ENCODE measurements at regions not wholly inside any gene's neighbourhood (a gene's known extent, or its start where the extent isn't known, plus 50 kb on each side); places are given as distances from the start of the nearest gene placed in this dataset.
A peak's percentile ranks its signal among the peaks of the same experiment; 100 is the strongest.

DNA sequence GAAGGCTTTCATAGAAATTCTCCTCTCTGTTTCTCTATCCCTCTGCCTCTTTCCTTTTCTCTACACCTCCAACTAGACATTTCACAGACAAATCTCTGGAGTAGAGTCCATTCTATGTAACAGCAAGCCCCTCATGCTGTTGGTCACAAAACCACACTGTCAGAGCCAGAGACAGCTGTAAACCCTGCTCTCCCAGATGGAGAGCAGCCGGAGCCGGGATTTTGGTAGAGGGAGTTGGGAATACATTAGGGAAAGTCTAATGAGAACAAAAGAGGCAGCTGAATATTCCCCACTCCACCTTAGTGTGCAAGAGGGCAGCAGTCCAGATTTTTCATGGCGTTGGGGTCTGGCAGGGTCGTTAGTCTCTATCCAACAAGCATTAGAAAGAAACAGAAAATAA lies 68.3 kb upstream of the EDN1 start:
- DNase-seq, result no peak

DNA sequence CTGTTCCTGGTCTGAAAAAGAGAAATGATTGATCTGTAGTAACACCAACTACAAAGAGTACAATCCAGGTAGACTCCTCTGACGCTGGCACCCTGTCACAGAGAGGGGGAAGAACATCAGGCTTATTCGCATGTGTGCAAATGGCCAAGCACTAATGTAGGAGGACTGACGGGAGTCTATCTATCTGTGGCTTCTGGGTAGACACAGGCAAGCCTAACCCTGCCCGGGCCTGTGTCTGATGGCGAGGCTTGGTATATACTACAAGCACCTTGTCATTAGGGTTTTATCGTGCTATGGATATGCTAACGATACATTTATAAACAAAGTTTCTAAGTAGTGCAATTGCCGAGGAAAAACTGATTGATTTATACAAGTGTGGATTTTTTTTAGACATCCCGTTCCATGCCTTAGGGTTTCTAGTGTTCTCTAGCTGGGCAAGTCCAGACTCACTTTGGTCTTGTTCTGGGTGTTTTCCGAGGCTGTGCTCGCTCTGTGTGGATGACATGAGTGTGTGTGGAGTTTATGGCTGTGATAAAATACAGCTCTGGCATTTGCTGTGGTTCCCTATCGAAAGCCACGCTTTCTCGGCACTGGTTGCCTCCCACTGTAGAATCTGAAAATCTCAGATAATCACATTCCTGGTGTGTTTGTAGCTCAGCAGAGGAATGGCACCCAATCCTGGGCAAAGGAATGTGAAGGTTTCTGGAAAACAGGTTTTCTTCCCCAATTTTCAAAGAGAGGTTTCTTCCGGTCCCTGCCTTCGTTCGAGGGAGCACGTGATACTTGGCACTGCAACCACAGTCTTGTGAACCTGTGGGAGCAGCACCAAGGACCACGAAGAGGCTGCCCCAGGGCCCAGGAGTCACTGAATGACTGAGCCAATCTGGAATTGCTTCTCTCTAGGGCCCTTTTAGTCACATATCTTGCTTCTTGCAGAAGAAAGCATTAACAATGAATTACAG lies 67.5 kb upstream of the EDN1 start:
- no peak for DNase-seq

DNA sequence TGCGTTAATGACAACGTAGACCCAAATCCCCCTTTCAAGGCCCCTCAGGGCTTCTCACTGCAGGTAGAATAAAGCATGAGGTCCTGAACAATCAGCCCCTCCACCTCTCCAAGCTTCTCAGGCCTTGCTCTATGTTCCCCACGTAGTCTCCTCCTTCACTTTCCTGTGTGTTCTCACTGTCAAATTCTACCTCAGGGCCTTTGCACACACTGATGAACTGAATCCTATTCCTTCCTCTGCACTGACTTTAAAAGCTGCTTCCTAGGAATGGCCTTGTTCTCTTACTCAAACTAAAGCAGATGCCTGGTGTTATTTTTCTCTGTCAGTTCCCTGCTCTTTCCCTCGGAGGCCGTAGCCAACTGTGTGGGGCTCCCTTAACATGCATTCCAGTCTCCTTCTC lies 66.8 kb upstream of the EDN1 start:
- DNase-seq, result no peak

DNA sequence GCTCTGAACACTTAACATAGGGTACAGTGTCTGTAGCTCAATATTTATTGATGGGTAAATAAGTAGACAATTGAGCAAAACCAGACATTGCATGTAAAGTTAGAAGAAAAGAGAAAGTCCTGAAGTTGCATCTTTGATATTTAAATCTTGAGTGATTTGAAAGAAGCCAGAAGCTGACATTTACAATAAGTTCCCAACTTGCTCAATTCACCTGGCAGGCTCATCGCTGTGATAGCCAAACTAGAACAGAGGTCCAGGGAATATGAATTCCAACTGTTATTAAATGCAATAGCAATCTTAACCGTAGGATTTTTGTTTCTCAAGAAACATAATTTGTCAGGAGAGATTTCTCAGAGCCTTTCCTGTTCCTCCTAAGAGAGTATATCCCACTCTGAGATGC lies 65.9 kb upstream of the EDN1 start:
- no peak for DNase-seq

DNA sequence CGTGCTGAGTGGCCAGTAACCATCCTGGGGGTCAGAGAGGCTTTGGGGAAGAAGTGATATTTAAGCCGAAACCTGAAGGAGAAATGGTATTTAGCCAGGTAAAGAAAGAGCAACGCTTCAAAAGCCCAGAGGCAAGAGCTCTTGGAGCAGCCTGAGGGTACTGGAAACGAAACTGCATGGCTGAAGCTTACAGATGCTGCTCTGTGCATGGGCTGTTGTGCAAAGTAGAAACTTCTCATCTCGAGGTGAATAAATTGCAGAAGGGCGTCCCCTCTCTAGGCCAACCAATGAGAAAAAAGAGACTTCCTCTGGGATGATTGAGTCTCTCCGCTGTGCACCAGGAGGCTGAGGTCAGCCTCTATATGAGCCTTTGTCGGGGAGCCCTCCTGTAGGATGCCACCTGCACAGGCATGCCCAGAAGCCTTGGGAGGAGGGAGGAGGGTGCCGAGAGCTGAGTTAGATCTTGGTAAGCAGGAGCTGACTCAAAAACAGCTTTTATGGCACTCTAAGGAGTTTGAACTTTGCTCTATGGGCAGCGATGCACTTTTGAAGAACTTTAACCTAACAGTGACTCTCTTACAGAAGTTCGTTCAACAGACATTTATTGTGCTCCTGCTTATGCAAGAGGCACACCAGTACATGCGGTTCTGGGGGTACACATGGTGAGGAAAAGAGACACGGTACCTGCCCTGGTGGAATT lies 61.6 kb upstream of the EDN1 start:
- DNase-seq, result no peak

DNA sequence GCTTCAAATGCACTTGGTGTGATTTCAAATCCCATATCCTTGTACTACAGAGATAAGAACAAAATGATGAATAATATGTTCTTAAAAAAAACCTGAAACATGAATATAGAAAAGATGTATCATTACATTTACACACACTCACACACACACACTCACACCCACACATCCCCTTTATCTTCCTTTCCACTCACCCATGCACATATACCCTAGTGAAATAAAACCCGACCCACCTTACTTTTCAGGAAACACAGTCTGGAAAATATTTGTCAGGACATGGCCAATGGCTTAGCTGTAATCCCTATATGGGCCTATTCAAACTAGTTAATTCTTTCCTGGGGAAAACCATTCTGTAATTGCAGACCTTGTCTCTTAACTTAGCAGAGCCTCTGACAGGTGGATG lies 60.8 kb upstream of the EDN1 start:
- no peak for DNase-seq

DNA sequence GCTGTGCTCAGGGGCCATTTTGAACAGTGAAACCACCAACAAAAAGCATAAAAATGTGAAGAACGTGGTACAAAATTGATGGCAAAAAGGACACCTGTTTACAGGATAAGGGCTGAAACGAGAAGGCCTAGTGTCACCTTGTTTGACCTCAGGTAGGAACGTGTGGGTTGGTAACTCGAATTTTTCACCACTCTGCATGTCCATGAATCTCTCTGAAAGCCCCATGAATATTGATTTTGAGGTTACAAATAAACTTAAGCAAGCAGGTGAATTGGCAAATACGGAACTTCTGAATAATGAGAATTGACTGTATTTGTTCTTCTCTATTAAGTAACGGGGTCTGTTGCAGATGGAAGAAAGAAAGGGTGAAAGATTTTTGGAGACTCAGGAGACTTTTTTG lies 59.6 kb upstream of the EDN1 start:
- no peak for DNase-seq

DNA sequence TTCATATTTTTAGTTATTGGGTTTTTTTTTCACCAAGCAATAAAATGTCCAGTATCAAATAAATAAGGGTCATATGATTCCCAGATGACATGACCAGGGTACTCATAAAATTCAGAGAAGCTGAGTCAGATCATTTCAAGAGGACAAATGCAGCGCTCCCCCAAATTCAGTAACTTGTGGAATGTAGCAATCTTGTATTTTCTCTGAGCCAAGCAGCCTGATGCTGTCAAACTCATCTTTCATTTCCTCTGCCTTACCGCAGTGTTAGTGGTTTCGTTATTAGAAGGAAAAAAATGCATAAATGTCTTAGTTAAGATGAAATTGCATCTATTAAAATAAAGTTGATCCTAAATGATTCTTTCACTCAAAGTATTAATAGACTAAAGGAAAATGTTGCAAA lies 57.8 kb upstream of the EDN1 start:
- no peak for DNase-seq

DNA sequence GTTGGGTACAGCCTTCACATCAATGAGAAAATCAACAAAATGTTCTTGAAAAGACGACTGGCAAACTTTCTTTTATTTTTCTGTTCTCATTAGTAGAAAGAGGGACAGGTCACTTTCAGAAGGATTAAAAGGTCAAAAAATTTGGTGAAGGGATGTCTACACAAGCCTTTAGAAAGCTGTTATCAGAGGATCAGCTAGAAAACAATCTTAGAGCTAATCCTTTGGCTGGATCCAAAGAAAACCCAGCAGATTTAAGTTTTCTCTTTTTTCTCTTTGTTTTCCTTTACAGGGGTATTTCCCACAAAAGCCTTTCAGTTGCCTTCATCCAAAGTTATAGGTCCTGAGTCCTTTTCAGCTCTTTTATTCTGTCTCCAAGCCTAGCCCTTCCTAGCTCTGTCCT lies 57.3 kb upstream of the EDN1 start:
- DNase-seq, result no peak

DNA sequence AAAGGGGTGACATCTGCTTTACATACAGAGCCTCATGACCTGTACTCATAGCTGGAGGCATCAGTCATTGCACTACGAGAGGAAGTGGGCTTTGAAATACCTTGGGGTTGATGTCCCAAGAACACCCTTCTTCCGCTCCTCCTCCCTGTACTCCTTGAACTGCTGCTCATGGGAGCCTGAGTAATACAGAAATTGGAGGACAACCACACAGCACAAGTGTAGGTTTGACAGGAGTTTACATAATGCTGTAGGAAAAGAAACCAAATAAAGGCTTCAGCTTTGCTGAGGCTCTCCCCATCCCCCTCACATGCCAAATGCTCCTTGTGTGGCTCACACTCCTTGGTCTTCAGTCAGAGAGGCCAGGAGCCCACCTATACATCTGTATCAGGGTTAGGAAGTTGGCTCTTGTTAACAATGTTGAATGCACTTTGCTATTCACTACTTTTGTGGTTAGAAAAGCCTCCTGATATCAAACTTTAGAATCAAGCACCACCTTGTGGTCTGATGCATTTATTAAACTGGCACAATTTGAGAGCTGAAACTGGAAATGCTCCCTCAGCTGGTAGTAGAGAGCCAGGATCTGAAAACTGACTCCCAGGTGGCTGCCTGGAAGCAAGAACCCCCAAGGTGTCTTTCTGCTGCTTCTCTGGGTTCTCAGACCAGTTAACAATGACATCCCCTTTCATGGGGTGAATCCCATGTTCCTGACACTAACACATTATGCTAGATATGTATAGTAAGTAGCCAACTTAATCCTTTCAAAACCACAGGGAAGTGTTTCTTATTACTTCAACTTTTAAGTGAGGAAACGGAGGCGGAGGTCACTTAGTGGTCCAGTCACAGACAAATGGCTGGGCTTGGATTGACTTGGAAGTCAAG lies 56.2 kb upstream of the EDN1 start:
- DNase-seq, result peak; percentile 37

DNA sequence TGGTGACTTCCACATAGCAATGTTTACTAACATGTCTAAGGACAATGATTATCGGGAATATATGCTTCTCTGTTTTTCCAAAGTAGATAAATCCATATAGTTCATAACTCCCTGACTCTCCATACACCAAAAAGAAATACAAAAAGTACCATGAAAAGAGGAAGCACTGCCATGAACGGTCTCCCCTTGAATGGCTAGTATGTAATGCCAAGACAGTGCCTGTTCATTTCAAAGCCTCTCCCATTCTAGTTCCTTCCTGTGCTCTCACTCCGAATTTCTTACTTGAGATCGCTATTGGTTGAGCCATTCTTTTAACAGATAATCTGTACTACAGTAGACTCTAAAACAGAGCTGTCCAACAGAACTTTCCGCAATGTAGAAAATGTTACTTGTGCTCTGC lies 54.8 kb upstream of the EDN1 start:
- no peak for DNase-seq

DNA sequence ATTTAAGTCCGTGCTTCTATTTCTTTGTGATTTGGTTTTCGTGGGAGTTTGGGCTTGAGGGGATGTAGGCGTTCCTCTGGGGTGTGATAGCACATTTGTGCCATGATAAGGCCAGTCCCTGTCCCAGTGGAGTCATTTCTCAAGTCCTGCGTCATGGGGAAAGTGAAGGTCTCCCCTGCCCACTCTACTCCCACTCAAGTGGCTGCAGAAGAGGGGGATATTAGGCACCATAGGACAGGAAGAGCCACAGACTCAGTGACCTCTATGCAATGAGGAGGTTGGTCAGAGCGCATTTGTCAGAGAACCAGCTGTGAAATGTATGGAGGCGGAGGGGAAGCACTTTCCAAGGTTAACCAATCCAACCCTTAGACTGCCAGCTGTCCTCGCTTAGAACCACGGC lies 51.9 kb upstream of the EDN1 start:
- no peak for DNase-seq

Data from right kidney (tissue), 1 donor.